H9 (cell line): ENCODE measurements at regions not wholly inside any gene's neighbourhood (a gene's known extent, or its start where the extent isn't known, plus 50 kb on each side); places are given as distances from the start of the nearest gene placed in this dataset.

Source experiments
- DNase-seq: peaks from one replicate; pipeline ENCODE4 v3.0.0-alpha.2; 2017
- H2AFZ ChIP-seq: one replicate; pipeline ENCODE4 v1.6.1; 2013; ENCODE audit warnings: mild to moderate bottlenecking, low read length, control low read depth, moderate library complexity
- H2AK5ac ChIP-seq: 2 replicates; pipeline ENCODE4 v1.6.1; 2013; ENCODE audit warnings: low read length, control low read depth, mixed read lengths; ENCODE audit not compliant: insufficient read length
- H2BK120ac ChIP-seq: one replicate; pipeline ENCODE4 v1.6.1; 2013; ENCODE audit warnings: low read depth, mild to moderate bottlenecking, low read length, control low read depth, inconsistent platforms; ENCODE audit not compliant: poor library complexity, severe bottlenecking
- H2BK12ac ChIP-seq: 2 replicates; pipeline ENCODE4 v1.6.1; 2013; ENCODE audit warnings: low read length, control low read depth, mixed read lengths, low read depth; ENCODE audit not compliant: insufficient read length
- H2BK15ac ChIP-seq: 2 replicates; pipeline ENCODE4 v1.6.1; 2013; ENCODE audit warnings: low read depth, low read length, control low read depth
- H2BK20ac ChIP-seq: one replicate; pipeline ENCODE4 v1.6.1; 2013; ENCODE audit warnings: low read depth, mild to moderate bottlenecking, low read length, control low read depth, inconsistent platforms; ENCODE audit not compliant: poor library complexity, severe bottlenecking
- H2BK5ac ChIP-seq: 2 replicates; pipeline ENCODE4 v1.6.1; 2013; ENCODE audit warnings: low read length, control low read depth, mixed read lengths; ENCODE audit not compliant: insufficient read length
- H3K14ac ChIP-seq: 2 replicates; pipeline ENCODE4 v1.6.1; 2013; ENCODE audit warnings: low read length, control low read depth; ENCODE audit not compliant: insufficient read depth
- H3K18ac ChIP-seq: 2 replicates; pipeline ENCODE4 v1.6.1; 2013; ENCODE audit warnings: low read depth, mild to moderate bottlenecking, mixed read lengths, low read length, control low read depth; ENCODE audit not compliant: insufficient read length
- H3K23ac ChIP-seq: 2 replicates; pipeline ENCODE4 v1.6.1; 2013; ENCODE audit warnings: low read length, control low read depth, mixed read lengths, low read depth; ENCODE audit not compliant: insufficient read length
- H3K23me2 ChIP-seq: 2 replicates; pipeline ENCODE4 v1.6.1; 2013; ENCODE audit warnings: low read depth, mild to moderate bottlenecking, mixed read lengths, low read length, control low read depth; ENCODE audit not compliant: insufficient read length, poor library complexity, severe bottlenecking
- H3K27ac ChIP-seq: 2 replicates; pipeline ENCODE4 v1.5.1; 2013; ENCODE audit warnings: low read length, control low read depth, mixed read lengths, low read depth; ENCODE audit not compliant: insufficient read length
- H3K27me3 ChIP-seq: 2 replicates; pipeline ENCODE4 v1.6.1; 2013; ENCODE audit warnings: low read length, control low read depth, inconsistent platforms; ENCODE audit not compliant: insufficient read depth
- H3K4ac ChIP-seq: 2 replicates; pipeline ENCODE4 v1.6.1; 2013; ENCODE audit warnings: low read depth, mild to moderate bottlenecking, control low read depth, inconsistent platforms, low read length, moderate library complexity
- H3K4me1 ChIP-seq: 2 replicates; pipeline ENCODE4 v1.6.1; 2013; ENCODE audit warnings: low read length, control low read depth, inconsistent platforms; ENCODE audit not compliant: insufficient read depth
- H3K4me2 ChIP-seq: 2 replicates; pipeline ENCODE4 v1.6.1; 2013; ENCODE audit warnings: low read length, control low read depth, mixed read lengths; ENCODE audit not compliant: insufficient read length, insufficient read depth
- H3K56ac ChIP-seq: 2 replicates; pipeline ENCODE4 v1.6.1; 2013; ENCODE audit warnings: low read depth, mild to moderate bottlenecking, mixed read lengths, low read length, control low read depth; ENCODE audit not compliant: insufficient read length
- H3K79me1 ChIP-seq: 2 replicates; pipeline ENCODE4 v1.6.1; 2013; ENCODE audit warnings: low read depth, mild to moderate bottlenecking, moderate library complexity, low read length, control low read depth, inconsistent platforms; ENCODE audit not compliant: insufficient read depth, poor library complexity, severe bottlenecking
- H3K79me2 ChIP-seq: 2 replicates; pipeline ENCODE4 v1.6.1; 2013; ENCODE audit warnings: low read length, control low read depth, inconsistent platforms; ENCODE audit not compliant: insufficient read depth
- H3K9ac ChIP-seq: 2 replicates; pipeline ENCODE4 v1.6.1; 2013; ENCODE audit warnings: low read length, control low read depth, mixed read lengths; ENCODE audit not compliant: insufficient read length; ENCODE audit errors: extremely low read depth
- H3K9me3 ChIP-seq: one replicate; pipeline ENCODE4 v1.6.1; 2013; ENCODE audit warnings: low read depth, low read length, inconsistent platforms; ENCODE audit not compliant: control insufficient read depth
- H3T11ph ChIP-seq: one replicate; pipeline ENCODE4 v1.6.1; 2013; ENCODE audit warnings: mild to moderate bottlenecking, low read length, control low read depth, inconsistent platforms
- H4K20me1 ChIP-seq: one replicate; pipeline ENCODE4 v1.6.1; 2013; ENCODE audit not compliant: control insufficient read depth, insufficient read length, insufficient read depth
- H4K5ac ChIP-seq: 2 replicates; pipeline ENCODE4 v1.6.1; 2013; ENCODE audit warnings: low read depth, mild to moderate bottlenecking, mixed read lengths, low read length, control low read depth; ENCODE audit not compliant: insufficient read length
- H4K8ac ChIP-seq: replicated peaks from 2 replicates; pipeline ENCODE4 v1.6.1; 2013; ENCODE audit warnings: low read length, control low read depth, mixed read lengths, low read depth; ENCODE audit not compliant: insufficient read length
- H4K91ac ChIP-seq: 2 replicates; pipeline ENCODE4 v1.6.1; 2013; ENCODE audit warnings: low read depth, mild to moderate bottlenecking, moderate library complexity, mixed read lengths, low read length, control low read depth; ENCODE audit not compliant: insufficient read length
- H3K27ac Mint-ChIP-seq, 3 experiments: 2 replicates in 2 of 3; 3 replicates in 1 of 3; pipeline ENCODE4 v1.8.0; 2020 to 2021; ENCODE audit warnings: mixed read lengths in 3 of 3, mild to moderate bottlenecking in 1 of 3, moderate library complexity in 1 of 3
- H3K27me3 Mint-ChIP-seq: 2 replicates; pipeline ENCODE4 v1.8.0; 2021; ENCODE audit warnings: low read depth, mild to moderate bottlenecking, moderate library complexity, mixed read lengths
- H3K36me3 Mint-ChIP-seq, 3 experiments: 2 replicates in 2 of 3; 3 replicates in 1 of 3; pipeline ENCODE4 v1.8.0; 2020 to 2021; ENCODE audit warnings: low read depth in 3 of 3, mixed read lengths in 3 of 3; ENCODE audit not compliant: insufficient read depth in 1 of 3
- H3K4me1 Mint-ChIP-seq, 2 experiments: 2 replicates each; pipeline ENCODE4 v1.8.0; 2020; ENCODE audit warnings: mixed read lengths in 2 of 2
- H3K4me3 Mint-ChIP-seq, 2 experiments: 2 replicates in 1 of 2; 3 replicates in 1 of 2; pipeline ENCODE4 v1.8.0; 2020 to 2021; ENCODE audit warnings: mild to moderate bottlenecking in 2 of 2, mixed read lengths in 2 of 2, moderate library complexity in 1 of 2
- H3K9me3 Mint-ChIP-seq, 2 experiments: 2 replicates in 1 of 2; 3 replicates in 1 of 2; pipeline ENCODE4 v1.8.0; 2020; ENCODE audit warnings: mild to moderate bottlenecking in 2 of 2, mixed read lengths in 2 of 2, moderate library complexity in 1 of 2
- CTCF ChIP-seq: fragments of 200-600 bp; sonication (generic); conservative IDR thresholded peaks from 3 replicates; pipeline ENCODE4 v1.8.0; 2021; ENCODE audit warnings: antibody characterized with exemption, mild to moderate bottlenecking
- WGBS: extraction: QIAGEN DNeasy Blood & Tissue Kit; methylation state at CpG from one replicate; pipeline ENCODE4 v1.1.7; 2013; ENCODE audit warnings: missing lambda C conversion rate, low lambda C conversion rate, mixed read lengths; ENCODE audit not compliant: insufficient read length; ENCODE audit errors: extremely low coverage; 5-methylcytosine and 5-hydroxymethylcytosine counted together

GRCh38 chrX:816411-816810 lies 185.8 kb downstream of the SHOX start:
- TF ChIP-seq CTCF, result no peak
- WGBS, result no CpG with 5 or more reads among the region's 14 CpGs
- Histone ChIP-seq H4K8ac (no peak overlapping the region), H3K79me2 (no peaks in the 10 kb centered on the region), H3T11ph (no peak overlapping the region), H3K23ac (no peak overlapping the region), H2BK20ac (no peak overlapping the region), H3K18ac (no peak overlapping the region), H4K91ac (no peak overlapping the region), H3K56ac (no peak overlapping the region), H2BK15ac (no peak overlapping the region), H4K5ac (no peak overlapping the region), H3K79me1 (no peaks in the 10 kb centered on the region), H3K9me3 (no peaks in the 10 kb centered on the region), H3K4me2 (no peak overlapping the region), H3K27ac (no peak overlapping the region), H3K4me1 (no peaks in the 10 kb centered on the region), H3K14ac (no peak overlapping the region), H3K4ac (no peak overlapping the region), H2BK12ac (no peak overlapping the region), H2AFZ (no peak overlapping the region), H3K9ac (no peak overlapping the region), H4K20me1 (no peaks in the 10 kb centered on the region), H2BK120ac (no peak overlapping the region), H2BK5ac (no peak overlapping the region), H3K27me3 (no peaks in the 10 kb centered on the region), H2AK5ac (no peak overlapping the region), H3K23me2 (no peaks in the 10 kb centered on the region)
- Mint-ChIP-seq H3K4me3 (no peak overlapping the region), H3K27me3 (peaks cover 10% of the 10 kb centered on the region), H3K36me3 (peaks cover 0 to 5% (median 2%) of the 10 kb centered on the region in 3 experiments; a peak in 5 of 7 replicates), H3K27ac (no peak overlapping the region), H3K4me1 (no peaks in the 10 kb centered on the region), H3K9me3 (peaks cover 5 to 6% of the 10 kb centered on the region in 2 experiments; a peak in 3 of 5 replicates)
- no peak for DNase-seq
